Fibroblast of lung (primary cell): ENCODE measurements at regions not wholly inside any gene's neighbourhood (a gene's known extent, or its start where the extent isn't known, plus 50 kb on each side); places are given as distances from the start of the nearest gene placed in this dataset.
A peak's percentile ranks its signal among the peaks of the same experiment; 100 is the strongest.
"Not testable (repeated sequence)": the region's sequence is repeated elsewhere in the genome, so short reads cannot be mapped to it uniquely, and the experiment has no call there.

Source experiments
- DNase-seq, 2 donors: peaks; one replicate each; pipeline versions ENCODE4 v3.0.0 to v3.0.0-alpha.2; 2010; ENCODE audit warnings: low read depth in 2 of 2
- H2AFZ ChIP-seq: 2 replicates; pipeline ENCODE4 v1.5.1; 2012; ENCODE audit warnings: low read length, control low read depth, inconsistent platforms
- H3K27ac ChIP-seq: 2 replicates; pipeline ENCODE4 v1.5.1; 2011; ENCODE audit warnings: low read length, control low read depth; ENCODE audit not compliant: insufficient read depth
- H3K27me3 ChIP-seq: 2 replicates; pipeline ENCODE4 v1.5.1; 2011; ENCODE audit warnings: mild to moderate bottlenecking, low read length; ENCODE audit not compliant: control insufficient read depth, insufficient read depth
- H3K36me3 ChIP-seq: 2 replicates; pipeline ENCODE4 v1.5.1; 2011; ENCODE audit warnings: low read length; ENCODE audit not compliant: control insufficient read depth, insufficient read depth
- H3K4me1 ChIP-seq: 2 replicates; pipeline ENCODE4 v1.5.1; 2011; ENCODE audit warnings: low read length; ENCODE audit not compliant: control insufficient read depth, insufficient read depth; ENCODE audit errors: extremely low read depth
- H3K4me2 ChIP-seq: 2 replicates; pipeline ENCODE4 v1.5.1; 2011; ENCODE audit warnings: low read length, control low read depth; ENCODE audit not compliant: insufficient read depth; ENCODE audit errors: extremely low read depth
- H3K4me3 ChIP-seq, 4 experiments: fragments of 200-600 bp in 1 of 4; sonication (generic) in 1 of 4; replicated peaks in 1 of 4; 2 replicates each; pipeline ENCODE4 v1.5.1; 2011 to 2016; ENCODE audit warnings: low read length in 4 of 4, low read depth in 3 of 4, mild to moderate bottlenecking in 3 of 4, control low read depth in 2 of 4, inconsistent platforms in 1 of 4, mixed read lengths in 1 of 4; ENCODE audit not compliant: insufficient read depth in 1 of 4; ENCODE audit errors: control extremely low read depth in 1 of 4
- H3K79me2 ChIP-seq: 2 replicates; pipeline ENCODE4 v1.5.1; 2012; ENCODE audit warnings: mild to moderate bottlenecking, low read length, inconsistent platforms; ENCODE audit not compliant: control insufficient read depth, insufficient read depth
- H3K9ac ChIP-seq: 2 replicates; pipeline ENCODE4 v1.5.1; 2011; ENCODE audit warnings: mild to moderate bottlenecking, low read length, control low read depth; ENCODE audit not compliant: insufficient read depth
- H3K9me3 ChIP-seq: 2 replicates; pipeline ENCODE4 v1.5.1; 2012; ENCODE audit warnings: low read depth, low read length; ENCODE audit not compliant: control insufficient read depth, insufficient read depth
- H4K20me1 ChIP-seq: 2 replicates; pipeline ENCODE4 v1.5.1; 2011; ENCODE audit warnings: low read length; ENCODE audit not compliant: control insufficient read depth, insufficient read depth; ENCODE audit errors: extremely low read depth
- EZH2 ChIP-seq: IDR thresholded peaks from 2 replicates; pipeline ENCODE4 v1.5.1; 2012; ENCODE audit warnings: low read length, control low read depth, mild to moderate bottlenecking; ENCODE audit errors: missing control alignments
- TF ChIP-seq, protein P1 (sequence below), 2 donors: IDR thresholded peaks in 1 of 2; conservative IDR thresholded peaks in 1 of 2; 1 replicate in 1 of 2; 2 replicates in 1 of 2; pipeline ENCODE4 v1.5.1; 2011 to 2012; ENCODE audit warnings: low read length in 2 of 2, control low read depth in 1 of 2, inconsistent platforms in 1 of 2, low read depth in 1 of 2, mild to moderate bottlenecking in 1 of 2

DNA sequence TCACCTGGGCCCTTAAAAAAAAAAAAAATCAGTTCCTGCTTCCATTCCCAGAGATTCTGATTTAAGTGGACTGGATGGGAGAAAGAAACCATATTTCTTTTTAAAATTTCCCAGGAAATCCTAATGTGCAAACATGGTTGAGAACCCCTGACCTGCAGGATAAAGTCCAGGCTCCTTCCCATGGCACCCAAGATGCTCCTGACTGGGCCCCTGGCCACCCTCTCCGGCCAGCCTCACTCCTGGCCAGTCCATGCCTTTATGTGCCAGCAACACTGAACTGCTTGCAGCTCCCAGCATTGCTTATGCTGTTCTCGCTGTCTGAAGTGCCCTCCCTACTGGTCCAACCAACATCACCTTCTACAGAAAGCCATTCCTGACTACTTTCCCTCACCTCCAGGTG lies 93.9 kb downstream of the TEX35 start:
- peaks cover 25% of the 10 kb centered on the region for H3K4me1 ChIP-seq
- no peak overlapping the region for H3K4me3 ChIP-seq
- no peak overlapping the region for H3K4me2 ChIP-seq
- DNase-seq: no peak
- H2AFZ ChIP-seq: no peak overlapping the region
- H3K36me3 ChIP-seq: no peaks in the 10 kb centered on the region
- H3K9me3 ChIP-seq: no peaks in the 10 kb centered on the region
- no peaks in the 10 kb centered on the region for H3K27me3 ChIP-seq
- H4K20me1 ChIP-seq: no peaks in the 10 kb centered on the region
- H3K9ac ChIP-seq: no peak overlapping the region
- TF ChIP-seq EZH2: no peak
- TF ChIP-seq, protein P1, sequence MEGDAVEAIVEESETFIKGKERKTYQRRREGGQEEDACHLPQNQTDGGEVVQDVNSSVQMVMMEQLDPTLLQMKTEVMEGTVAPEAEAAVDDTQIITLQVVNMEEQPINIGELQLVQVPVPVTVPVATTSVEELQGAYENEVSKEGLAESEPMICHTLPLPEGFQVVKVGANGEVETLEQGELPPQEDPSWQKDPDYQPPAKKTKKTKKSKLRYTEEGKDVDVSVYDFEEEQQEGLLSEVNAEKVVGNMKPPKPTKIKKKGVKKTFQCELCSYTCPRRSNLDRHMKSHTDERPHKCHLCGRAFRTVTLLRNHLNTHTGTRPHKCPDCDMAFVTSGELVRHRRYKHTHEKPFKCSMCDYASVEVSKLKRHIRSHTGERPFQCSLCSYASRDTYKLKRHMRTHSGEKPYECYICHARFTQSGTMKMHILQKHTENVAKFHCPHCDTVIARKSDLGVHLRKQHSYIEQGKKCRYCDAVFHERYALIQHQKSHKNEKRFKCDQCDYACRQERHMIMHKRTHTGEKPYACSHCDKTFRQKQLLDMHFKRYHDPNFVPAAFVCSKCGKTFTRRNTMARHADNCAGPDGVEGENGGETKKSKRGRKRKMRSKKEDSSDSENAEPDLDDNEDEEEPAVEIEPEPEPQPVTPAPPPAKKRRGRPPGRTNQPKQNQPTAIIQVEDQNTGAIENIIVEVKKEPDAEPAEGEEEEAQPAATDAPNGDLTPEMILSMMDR (conservative IDR thresholded peaks at IDR 0.05 in 1 of 2, IDR thresholded peaks at IDR 0.05 in 1 of 2; ENCODE audit: low read depth in 1 of 2, low read length in 2 of 2): no peak
- no peaks in the 10 kb centered on the region for H3K79me2 ChIP-seq
- H3K27ac ChIP-seq: no peak overlapping the region

DNA sequence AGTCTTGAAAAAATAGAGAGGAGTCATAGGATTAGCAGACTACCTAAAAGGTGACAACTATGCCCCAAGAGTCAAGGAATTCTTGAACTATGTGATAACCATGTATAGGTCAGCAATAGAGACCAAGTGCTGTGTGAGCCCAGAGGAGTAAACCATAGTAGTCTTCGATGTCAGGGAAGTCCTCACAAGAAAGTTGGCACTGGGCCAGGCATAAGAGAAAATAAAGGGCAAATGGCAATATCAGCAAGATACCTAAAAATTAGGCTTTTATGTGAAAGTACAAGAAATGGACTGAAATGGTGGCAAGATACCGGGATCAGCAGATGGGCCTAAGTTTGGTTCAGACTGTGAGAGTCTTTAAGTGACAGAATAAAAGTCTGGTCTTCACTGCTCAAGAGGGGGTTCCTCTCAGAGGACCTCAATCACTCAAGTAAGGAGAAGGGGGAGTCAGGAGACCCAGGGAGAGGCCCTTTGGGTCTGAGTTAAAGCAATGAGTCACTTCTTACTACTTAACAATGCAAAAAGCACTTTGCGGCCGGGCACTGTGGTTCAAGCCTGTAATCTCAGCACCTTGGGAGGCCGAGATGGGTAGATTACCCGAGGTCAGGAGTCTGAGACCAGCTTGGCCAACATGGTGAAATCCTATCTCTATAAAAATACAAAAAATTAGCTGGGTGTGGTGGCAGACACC lies 95.0 kb downstream of the TEX35 start:
- H2AFZ ChIP-seq: no peak overlapping the region
- no peaks in the 10 kb centered on the region for H3K79me2 ChIP-seq
- H3K27me3 ChIP-seq: no peaks in the 10 kb centered on the region
- H3K9me3 ChIP-seq: no peaks in the 10 kb centered on the region
- no peak overlapping the region for H3K4me3 ChIP-seq
- no peak for TF ChIP-seq EZH2
- TF ChIP-seq, protein P1 (conservative IDR thresholded peaks at IDR 0.05 in 1 of 2, IDR thresholded peaks at IDR 0.05 in 1 of 2; ENCODE audit: low read depth in 1 of 2, low read length in 2 of 2): no peak
- peak in 1 of 2 donors; percentile 56 for DNase-seq
- peak overlapping the region; percentile 89 for H3K27ac ChIP-seq
- no peaks in the 10 kb centered on the region for H4K20me1 ChIP-seq
- peaks cover 35% of the 10 kb centered on the region for H3K4me1 ChIP-seq
- no peaks in the 10 kb centered on the region for H3K36me3 ChIP-seq
- no peak overlapping the region for H3K9ac ChIP-seq
- peak overlapping the region; percentile 32 for H3K4me2 ChIP-seq

DNA sequence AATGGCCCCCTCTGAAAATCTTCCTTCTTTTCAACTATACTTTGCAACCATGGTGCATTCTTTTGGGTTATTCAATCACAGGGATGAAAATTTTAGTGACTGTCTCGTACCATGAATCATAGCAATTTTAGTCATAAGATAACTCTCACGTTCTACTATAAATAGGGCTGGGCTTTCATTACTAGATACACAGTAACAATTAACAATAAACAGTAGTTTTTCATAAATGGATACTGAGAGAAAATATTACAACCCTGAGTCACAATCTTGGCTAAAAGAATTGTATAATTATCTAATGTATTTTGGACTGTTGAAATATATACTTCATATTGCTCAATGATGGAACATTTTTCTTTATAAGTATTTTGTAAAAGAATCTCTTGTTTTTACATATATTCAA lies 96.1 kb downstream of the TEX35 start:
- no peaks in the 10 kb centered on the region for H3K9me3 ChIP-seq
- peak overlapping the region; percentile 79 for H3K4me2 ChIP-seq
- no peak overlapping the region for H3K9ac ChIP-seq
- H3K4me1 ChIP-seq: peaks cover 39% of the 10 kb centered on the region
- peak; percentile 79 to 90 for DNase-seq
- H4K20me1 ChIP-seq: no peaks in the 10 kb centered on the region
- no peaks in the 10 kb centered on the region for H3K36me3 ChIP-seq
- H3K4me3 ChIP-seq: peak overlapping the region in 1 of 4 experiments; percentile 17
- TF ChIP-seq, protein P1 (conservative IDR thresholded peaks at IDR 0.05 in 1 of 2, IDR thresholded peaks at IDR 0.05 in 1 of 2; ENCODE audit: low read depth in 1 of 2, low read length in 2 of 2): no peak
- TF ChIP-seq EZH2: no peak
- H2AFZ ChIP-seq: no peak overlapping the region
- no peaks in the 10 kb centered on the region for H3K79me2 ChIP-seq
- no peaks in the 10 kb centered on the region for H3K27me3 ChIP-seq
- H3K27ac ChIP-seq: peak overlapping the region; percentile 89

DNA sequence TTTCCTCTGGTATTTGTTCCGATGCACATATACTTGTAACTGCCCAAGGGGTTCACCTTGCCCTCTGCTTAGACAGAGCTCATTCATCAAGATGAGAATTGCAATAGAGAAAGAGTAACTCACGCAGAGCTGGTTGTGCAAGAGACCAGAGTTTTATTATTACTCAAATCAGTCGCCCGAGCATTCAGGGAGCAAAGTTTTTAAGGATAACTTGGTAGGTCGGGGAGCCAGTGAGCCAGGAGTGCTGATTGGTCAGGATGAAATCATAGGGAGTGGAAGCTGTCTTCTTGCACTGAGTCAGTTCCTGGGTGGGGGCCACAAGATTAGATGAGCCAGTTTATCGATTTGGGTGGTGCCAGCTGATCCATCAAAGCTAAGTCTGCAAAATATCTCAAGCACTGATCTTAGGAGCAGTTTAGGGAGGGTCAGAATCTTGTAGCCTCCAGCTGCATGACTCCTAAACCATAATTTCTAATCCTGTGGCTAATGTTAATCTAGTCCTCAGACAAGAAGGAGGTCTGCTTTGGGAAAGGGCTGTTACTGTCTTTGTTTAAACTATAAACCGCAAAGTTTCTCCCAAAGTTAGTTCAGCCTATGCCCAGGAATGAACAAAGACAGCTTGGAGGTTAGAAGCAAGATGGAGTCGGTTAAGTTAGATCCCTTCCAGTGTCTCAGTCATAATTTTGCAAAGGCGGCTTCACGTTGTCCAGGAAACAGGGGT lies 97.9 kb downstream of the TEX35 start:
- peak; percentile 87 to 94 for DNase-seq
- H3K27ac ChIP-seq: peak overlapping the region; percentile 85
- H3K36me3 ChIP-seq, H3K9me3 ChIP-seq, H3K9ac ChIP-seq, H3K4me3 ChIP-seq, H3K79me2 ChIP-seq, H3K27me3 ChIP-seq, H2AFZ ChIP-seq, H4K20me1 ChIP-seq: not testable (repeated sequence)
- H3K4me2 ChIP-seq: peak overlapping the region; percentile 42
- peaks cover 39% of the 10 kb centered on the region for H3K4me1 ChIP-seq
